Activated B cell treated with CpG ODN at 0.5 μM for 24 hours (primary cell): ENCODE measurements at regions not wholly inside any gene's neighbourhood (a gene's known extent, or its start where the extent isn't known, plus 50 kb on each side); places are given as distances from the start of the nearest gene placed in this dataset.
A peak's percentile ranks its signal among the peaks of the same experiment; 100 is the strongest.

Experiments used
- ATAC-seq: fragments of 200-7000 bp; cut with Tn5 transposase; one replicate; pipeline ENCODE4 v1.10.0; 2021; ENCODE audit warnings: low read depth, mild to moderate bottlenecking, moderate library complexity
- CTCF ChIA-PET: fragments of 350-600 bp; sonication (Branson Sonifier 250); formaldehyde crosslinking; loops from one replicate; lab custom pipeline; 2021; ENCODE audit warnings: antibody characterized with exemption; lab: Charles Lee
- POLR2A ChIA-PET: fragments of 350-600 bp; sonication (Branson Sonifier 250); formaldehyde crosslinking; loops from one replicate; lab custom pipeline; 2021; ENCODE audit warnings: antibody characterized with exemption; lab: Charles Lee
- DNase-seq: peaks from one replicate; pipeline ENCODE4 v3.0.0; 2022
- H3K27ac Mint-ChIP-seq: one replicate; pipeline ENCODE4 v1.8.0; 2020; ENCODE audit warnings: mixed read lengths
- H3K27me3 Mint-ChIP-seq: one replicate; pipeline ENCODE4 v1.8.0; 2021; ENCODE audit warnings: mixed read lengths
- H3K36me3 Mint-ChIP-seq: one replicate; pipeline ENCODE4 v1.8.0; 2021; ENCODE audit warnings: low read depth, mixed read lengths
- H3K4me1 Mint-ChIP-seq: one replicate; pipeline ENCODE4 v1.8.0; 2021; ENCODE audit warnings: mixed read lengths
- H3K4me3 Mint-ChIP-seq: one replicate; pipeline ENCODE4 v1.8.0; 2020; ENCODE audit warnings: mild to moderate bottlenecking, mixed read lengths
- H3K9me3 Mint-ChIP-seq: one replicate; pipeline ENCODE4 v1.8.0; 2020; ENCODE audit warnings: mixed read lengths
- CTCF ChIP-seq: fragments of 200-600 bp; IDR thresholded peaks from one replicate; pipeline ENCODE4 v1.8.0; 2022; ENCODE audit warnings: antibody characterized with exemption, mild to moderate bottlenecking
- intact Hi-C: fragments of 100-400 bp; cut with micrococcal nuclease; formaldehyde crosslinking; loops from one replicate; pipeline ENCODE4 v1.15.1; 2024

DNA sequence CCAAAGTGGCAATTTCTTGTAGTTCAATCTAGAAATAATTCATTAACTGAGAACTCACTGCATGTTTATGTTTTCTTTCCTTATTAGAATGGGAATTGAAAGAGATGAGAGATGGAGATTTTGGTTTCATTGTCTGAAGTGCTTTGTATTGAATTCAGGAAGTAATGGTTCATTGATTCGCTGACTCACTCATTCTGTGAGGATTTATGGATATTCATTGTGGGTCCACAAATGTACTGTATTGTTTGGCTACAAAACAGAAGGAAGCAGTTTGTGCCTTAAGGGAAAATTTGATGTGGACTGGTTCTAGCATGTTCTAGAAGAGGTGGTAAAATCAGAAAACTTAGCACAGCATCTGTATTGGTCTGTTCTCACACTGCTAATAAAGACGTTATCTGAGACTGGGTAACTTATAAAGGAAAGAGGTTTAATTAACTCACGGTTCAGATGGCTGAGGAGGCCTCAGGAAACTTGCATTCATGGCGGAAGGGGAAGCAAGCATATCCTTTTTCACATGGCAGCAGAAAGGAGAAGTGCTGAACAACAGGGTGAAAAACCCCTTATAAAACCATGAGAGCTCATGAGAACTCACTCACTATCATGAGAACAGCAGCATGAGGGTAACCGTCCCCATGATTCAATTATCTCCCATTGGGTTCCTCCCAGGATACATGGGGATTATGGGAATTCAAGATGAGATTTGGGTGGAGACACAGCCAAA, 132.3 kb upstream of the VCX3A start:
- peak overlapping the region; percentile 57 for H3K27ac Mint-ChIP-seq
- POLR2A ChIA-PET, result no interaction called here
- no peaks in the 10 kb centered on the region for H3K27me3 Mint-ChIP-seq
- H3K36me3 Mint-ChIP-seq, result no peaks in the 10 kb centered on the region
- no peak for TF ChIP-seq CTCF
- intact Hi-C loops, result no loop called here
- no peak overlapping the region for H3K4me3 Mint-ChIP-seq
- CTCF ChIA-PET, result no interaction called here
- H3K9me3 Mint-ChIP-seq, result peaks cover 2% of the 10 kb centered on the region
- DNase-seq (no peak), ATAC-seq (peak; percentile 37)
- peaks cover 9% of the 10 kb centered on the region for H3K4me1 Mint-ChIP-seq

- Mint-ChIP-seq H3K4me1 (peaks cover 9% of the 10 kb centered on the region), H3K27ac (peak overlapping the region; percentile 57), H3K9me3 (peaks cover 2% of the 10 kb centered on the region), H3K27me3 (no peaks in the 10 kb centered on the region), H3K4me3 (no peak overlapping the region), H3K36me3 (no peaks in the 10 kb centered on the region)
- CTCF ChIA-PET, result no interaction called here
- DNase-seq (no peak), ATAC-seq (no peak)
- POLR2A ChIA-PET, result no interaction called here
- TF ChIP-seq CTCF, result no peak
- intact Hi-C loops, result no loop called here
Observed at GRCh38 chrX:6666624-6667023, 131.7 kb upstream of the VCX3A start.

- Mint-ChIP-seq H3K4me1 (no peaks in the 10 kb centered on the region), H3K36me3 (no peaks in the 10 kb centered on the region), H3K27ac (no peak overlapping the region), H3K4me3 (no peak overlapping the region), H3K27me3 (no peaks in the 10 kb centered on the region), H3K9me3 (peaks cover 2% of the 10 kb centered on the region)
- ATAC-seq (no peak), DNase-seq (no peak)
- CTCF ChIA-PET, result no interaction called here
- intact Hi-C loops, result no loop called here
- POLR2A ChIA-PET, result no interaction called here
- no peak for TF ChIP-seq CTCF
Observed at GRCh38 chrX:6661736-6662135, 126.8 kb upstream of the VCX3A start.

DNA sequence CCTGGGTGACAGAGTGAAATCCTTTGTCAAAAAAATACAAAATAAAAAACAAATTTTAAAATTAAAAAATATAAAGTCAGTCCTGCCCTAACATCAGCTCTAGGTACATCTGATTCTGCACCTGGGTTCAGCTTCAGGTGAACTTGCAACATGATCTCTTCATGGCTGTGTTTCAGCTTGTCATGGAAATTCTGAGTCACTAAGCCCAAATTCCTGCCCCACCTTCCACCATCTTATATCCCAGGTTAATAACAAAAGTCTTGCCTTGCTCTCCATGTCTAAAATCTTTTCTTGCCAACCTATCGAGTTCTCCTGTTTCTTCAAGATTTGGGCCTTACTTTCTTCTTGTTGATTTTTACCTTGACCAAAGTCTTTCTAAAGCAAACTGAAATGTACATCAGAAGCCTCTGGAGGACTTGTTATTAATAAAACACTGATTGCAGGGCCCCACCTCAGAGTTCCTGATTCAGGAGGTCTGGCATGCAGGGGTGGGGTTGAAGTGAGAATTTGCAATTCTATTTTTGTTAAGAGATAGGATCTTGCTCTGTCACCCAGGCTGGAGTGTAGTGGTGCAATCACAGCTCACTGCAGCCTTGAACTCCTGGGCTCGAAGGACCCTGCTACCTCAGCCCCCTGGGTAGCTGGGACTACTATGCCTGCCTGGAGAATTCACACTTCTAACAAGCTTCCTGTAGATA, 125.8 kb upstream of the VCX3A start:
- POLR2A ChIA-PET, result no interaction called here
- no peak overlapping the region for H3K4me3 Mint-ChIP-seq
- H3K36me3 Mint-ChIP-seq, result no peaks in the 10 kb centered on the region
- CTCF ChIA-PET, result no interaction called here
- no peak for TF ChIP-seq CTCF
- intact Hi-C loops, result no loop called here
- H3K27me3 Mint-ChIP-seq, result no peaks in the 10 kb centered on the region
- H3K27ac Mint-ChIP-seq, result no peak overlapping the region
- DNase-seq, result no peak
- no peaks in the 10 kb centered on the region for H3K4me1 Mint-ChIP-seq
- peaks cover 2% of the 10 kb centered on the region for H3K9me3 Mint-ChIP-seq
- no peak for ATAC-seq

DNA sequence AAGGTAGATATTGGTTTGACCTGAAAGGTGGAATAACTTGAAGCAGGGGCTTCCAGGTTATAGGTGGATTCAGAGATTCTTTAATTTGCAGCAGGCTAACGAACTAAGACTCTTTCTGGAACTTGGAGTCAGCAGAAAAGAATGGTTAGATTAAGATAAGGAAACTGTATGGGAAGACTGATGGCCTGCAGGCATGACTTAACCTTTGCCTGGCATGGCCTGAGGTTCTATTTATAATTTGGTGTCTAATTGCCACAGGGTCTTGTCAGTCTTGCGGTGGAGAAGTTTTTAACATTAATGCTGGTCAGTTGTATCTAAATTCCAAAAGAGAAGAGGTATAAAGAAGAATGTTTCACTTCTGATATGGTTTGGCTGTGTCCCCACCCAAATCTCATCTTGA, 110.3 kb upstream of the VCX3A start:
- no peak for ATAC-seq
- no peak for DNase-seq
- no peak for TF ChIP-seq CTCF
- Mint-ChIP-seq H3K36me3 (no peaks in the 10 kb centered on the region), H3K27ac (no peak overlapping the region), H3K27me3 (no peaks in the 10 kb centered on the region), H3K4me1 (no peaks in the 10 kb centered on the region), H3K4me3 (no peak overlapping the region), H3K9me3 (peaks cover 6% of the 10 kb centered on the region)
- intact Hi-C loops, result no loop called here
- CTCF ChIA-PET, result no interaction called here
- POLR2A ChIA-PET, result no interaction called here
